ENCODE measurements at regions not wholly inside any gene's neighbourhood (a gene's known extent, or its start where the extent isn't known, plus 50 kb on each side); places are given as distances from the start of the nearest gene placed in this dataset.

GRCh38 chr1:83741348-83741747 is 257.6 kb downstream of the TTLL7 start:
- Mint-ChIP-seq H3K4me3 (no peak overlapping the region), H3K4me1 (peaks cover 18% of the 10 kb centered on the region), H3K27me3 (ENCODE audit: low read depth) (no peaks in the 10 kb centered on the region), H3K27ac (no peak overlapping the region), H3K9me3 (peaks cover 8% of the 10 kb centered on the region; the same call in 1 of the 2 replicates), H3K36me3 (no peaks in the 10 kb centered on the region)
- ChIA-PET POLR2A (no interaction called here), CTCF (interaction anchor here (0.9 kb wide), 1 partner anchor 196 kb away, joined by 5 read pairs; no protein-coding TSS in a partner anchor)
- TF ChIP-seq ZNF423 (CRISPR knock-in tag; IDR thresholded peaks at IDR 0.05), result no peak
- TF ChIP-seq MXD4 (CRISPR knock-in tag; IDR thresholded peaks at IDR 0.05; ENCODE audit: borderline replicate concordance), result no peak
- TF ChIP-seq ATF3 (CRISPR knock-in tag; conservative IDR thresholded peaks at IDR 0.05), result no peak
- TF ChIP-seq, protein P1, sequence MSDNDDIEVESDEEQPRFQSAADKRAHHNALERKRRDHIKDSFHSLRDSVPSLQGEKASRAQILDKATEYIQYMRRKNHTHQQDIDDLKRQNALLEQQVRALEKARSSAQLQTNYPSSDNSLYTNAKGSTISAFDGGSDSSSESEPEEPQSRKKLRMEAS (CRISPR knock-in tag; IDR thresholded peaks at IDR 0.05), result no peak
- peak; percentile 26; the same call in 1 of the 2 replicates for ATAC-seq
- no peak for DNase-seq (ENCODE audit: low spot score)

- no peak overlapping the region for H3K4me3 Mint-ChIP-seq
- no peak overlapping the region for H3K27ac Mint-ChIP-seq
- H3K9me3 Mint-ChIP-seq, result peaks cover 8% of the 10 kb centered on the region; the same call in 1 of the 2 replicates
- no peaks in the 10 kb centered on the region for H3K36me3 Mint-ChIP-seq
- DNase-seq (ENCODE audit: low spot score) (no peak), ATAC-seq (no peak)
- ChIA-PET POLR2A (no interaction called here), CTCF (no interaction called here)
- peaks cover under 1% of the 10 kb centered on the region for H3K4me1 Mint-ChIP-seq
- no peaks in the 10 kb centered on the region for H3K27me3 Mint-ChIP-seq (ENCODE audit: low read depth)
- TF ChIP-seq ZBTB21 (CRISPR knock-in tag; IDR thresholded peaks at IDR 0.05; ENCODE audit: borderline replicate concordance) (no peak), AR (CRISPR knock-in tag; IDR thresholded peaks at IDR 0.05) (no peak), ELF4 (CRISPR knock-in tag; IDR thresholded peaks at IDR 0.05; ENCODE audit: low read depth) (no peak), EMX1 (CRISPR knock-in tag; IDR thresholded peaks at IDR 0.05) (no peak), TEAD4 (CRISPR knock-in tag; IDR thresholded peaks at IDR 0.05) (no peak), ZNF396 (CRISPR knock-in tag; IDR thresholded peaks at IDR 0.05; ENCODE audit: borderline replicate concordance) (no peak), ZNF232 (CRISPR knock-in tag; IDR thresholded peaks at IDR 0.05) (no peak), MYBL2 (CRISPR knock-in tag; IDR thresholded peaks at IDR 0.05) (no peak), ZNF317 (CRISPR knock-in tag; IDR thresholded peaks at IDR 0.05; ENCODE audit: borderline replicate concordance, low read depth) (no peak), FOXJ3 (CRISPR knock-in tag; IDR thresholded peaks at IDR 0.05; ENCODE audit: borderline replicate concordance) (no peak)
These were observed 263.4 kb downstream of the TTLL7 start for GRCh38 chr1:83735526-83735925.

DNA sequence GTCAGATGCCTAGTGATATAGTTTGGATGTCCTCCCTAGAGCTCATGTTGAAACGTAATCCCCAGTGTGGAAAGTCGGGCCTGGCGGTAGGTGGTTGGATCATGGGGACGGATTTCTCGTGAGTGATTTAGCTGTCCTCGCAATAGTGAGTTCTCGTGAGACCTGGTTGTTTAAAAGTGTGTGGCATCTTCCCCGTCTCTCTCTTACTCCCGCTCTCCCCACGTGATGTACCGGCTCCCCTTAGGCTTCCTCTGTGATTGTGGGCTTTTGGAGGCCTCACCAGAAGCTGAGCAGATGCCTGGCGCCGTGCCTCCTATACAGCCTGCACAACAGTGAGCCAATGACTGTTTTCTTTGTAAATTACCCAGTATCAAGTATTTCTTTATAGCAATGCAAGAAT is 264.5 kb downstream of the TTLL7 start:
- Mint-ChIP-seq H3K4me1 (no peaks in the 10 kb centered on the region), H3K9me3 (peaks cover 8% of the 10 kb centered on the region; the same call in 1 of the 2 replicates), H3K27ac (no peak overlapping the region), H3K4me3 (no peak overlapping the region), H3K27me3 (ENCODE audit: low read depth) (no peaks in the 10 kb centered on the region), H3K36me3 (no peaks in the 10 kb centered on the region)
- TF ChIP-seq, protein P2, sequence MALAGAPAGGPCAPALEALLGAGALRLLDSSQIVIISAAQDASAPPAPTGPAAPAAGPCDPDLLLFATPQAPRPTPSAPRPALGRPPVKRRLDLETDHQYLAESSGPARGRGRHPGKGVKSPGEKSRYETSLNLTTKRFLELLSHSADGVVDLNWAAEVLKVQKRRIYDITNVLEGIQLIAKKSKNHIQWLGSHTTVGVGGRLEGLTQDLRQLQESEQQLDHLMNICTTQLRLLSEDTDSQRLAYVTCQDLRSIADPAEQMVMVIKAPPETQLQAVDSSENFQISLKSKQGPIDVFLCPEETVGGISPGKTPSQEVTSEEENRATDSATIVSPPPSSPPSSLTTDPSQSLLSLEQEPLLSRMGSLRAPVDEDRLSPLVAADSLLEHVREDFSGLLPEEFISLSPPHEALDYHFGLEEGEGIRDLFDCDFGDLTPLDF (CRISPR knock-in tag; IDR thresholded peaks at IDR 0.05), result no peak
- no peak for TF ChIP-seq ZSCAN18 (CRISPR knock-in tag; IDR thresholded peaks at IDR 0.05)
- ATAC-seq, result no peak
- ChIA-PET POLR2A (no interaction called here), CTCF (interaction anchor here (0.5 kb wide), 1 partner anchor 41 kb away, joined by 4 read pairs; no protein-coding TSS in a partner anchor)
- no peak for DNase-seq (ENCODE audit: low spot score)
